ENCODE measurements at regions not wholly inside any gene's neighbourhood (a gene's known extent, or its start where the extent isn't known, plus 50 kb on each side); places are given as distances from the start of the nearest gene placed in this dataset.
"Not testable (repeated sequence)": the region's sequence is repeated elsewhere in the genome, so short reads cannot be mapped to it uniquely, and the experiment has no call there.

- no peak for DNase-seq (ENCODE audit: low spot score)
These were observed 201.7 kb upstream of the MSX2 start for GRCh38 chr5:174522480-174523260.

GRCh38 chr5:174523311-174524071, 200.9 kb upstream of the MSX2 start:
- DNase-seq (ENCODE audit: low spot score) = no peak

- no peak for DNase-seq (ENCODE audit: low spot score)
These were observed 200.0 kb upstream of the MSX2 start for GRCh38 chr5:174524351-174524750.

GRCh38 chr5:174526177-174526576, 198.2 kb upstream of the MSX2 start:
- DNase-seq (ENCODE audit: low spot score) = no peak

GRCh38 chr5:174527916-174528540, 196.4 kb upstream of the MSX2 start:
- no peak for DNase-seq (ENCODE audit: low spot score)

- DNase-seq (ENCODE audit: low spot score) = no peak
These were observed 195.4 kb upstream of the MSX2 start for GRCh38 chr5:174528821-174529544.

GRCh38 chr5:174529925-174530681, 194.3 kb upstream of the MSX2 start:
- no peak for DNase-seq (ENCODE audit: low spot score)

- no peak for DNase-seq (ENCODE audit: low spot score)
These were observed 192.6 kb upstream of the MSX2 start for GRCh38 chr5:174531782-174532191.

- peak; percentile 27 for DNase-seq (ENCODE audit: low spot score)
These were observed 191.6 kb upstream of the MSX2 start for GRCh38 chr5:174532455-174533453.

GRCh38 chr5:174533751-174534241, 190.6 kb upstream of the MSX2 start:
- DNase-seq (ENCODE audit: low spot score) = no peak

GRCh38 chr5:174535669-174536068, 188.7 kb upstream of the MSX2 start:
- no peak for DNase-seq (ENCODE audit: low spot score)

- DNase-seq (ENCODE audit: low spot score) = not testable (repeated sequence)
These were observed 184.6 kb upstream of the MSX2 start for GRCh38 chr5:174539823-174540222.

- no peak for DNase-seq (ENCODE audit: low spot score)
These were observed 182.3 kb upstream of the MSX2 start for GRCh38 chr5:174542037-174542436.

GRCh38 chr5:174542471-174542870, 181.9 kb upstream of the MSX2 start:
- DNase-seq (ENCODE audit: low spot score) = no peak

- DNase-seq (ENCODE audit: low spot score) = no peak
These were observed 178.5 kb upstream of the MSX2 start for GRCh38 chr5:174545926-174546325.

GRCh38 chr5:174547814-174548213, 176.6 kb upstream of the MSX2 start:
- no peak for DNase-seq (ENCODE audit: low spot score)

GRCh38 chr5:174549254-174549653, 175.1 kb upstream of the MSX2 start:
- no peak for DNase-seq (ENCODE audit: low spot score)

GRCh38 chr5:174550026-174550425, 174.4 kb upstream of the MSX2 start:
- no peak for DNase-seq (ENCODE audit: low spot score)

- no peak for DNase-seq (ENCODE audit: low spot score)
These were observed 172.0 kb upstream of the MSX2 start for GRCh38 chr5:174552428-174552827.

- no peak for DNase-seq (ENCODE audit: low spot score)
These were observed 170.8 kb upstream of the MSX2 start for GRCh38 chr5:174553556-174553955.
